Vagina (tissue), 2 donors: ENCODE measurements at regions not wholly inside any gene's neighbourhood (a gene's known extent, or its start where the extent isn't known, plus 50 kb on each side); places are given as distances from the start of the nearest gene placed in this dataset.
A peak's percentile ranks its signal among the peaks of the same experiment; 100 is the strongest.

Experiments used
- DNase-seq, 2 donors: peaks; one replicate each; pipeline ENCODE4 v3.0.0-alpha.2; 2017; ENCODE audit errors: extremely low spot score in 2 of 2
- H3K27ac ChIP-seq: fragments of 200-600 bp; sonication (generic); one replicate; pipeline ENCODE4 v1.5.1; 2019
- H3K27me3 ChIP-seq: fragments of 200-600 bp; sonication (generic); one replicate; pipeline ENCODE4 v1.5.1; 2019
- H3K36me3 ChIP-seq, 2 donors: fragments of 200-600 bp; sonication (generic); one replicate each; pipeline ENCODE4 v1.5.1; 2017 to 2019
- H3K4me1 ChIP-seq: fragments of 200-600 bp; sonication (generic); one replicate; pipeline ENCODE4 v1.5.1; 2019
- H3K4me3 ChIP-seq, 2 donors: fragments of 200-600 bp; sonication (generic); 1 replicate in 1 of 2; 2 replicates in 1 of 2; pipeline ENCODE4 v1.5.1; 2016 to 2019
- H3K9me3 ChIP-seq: fragments of 200-600 bp; sonication (generic); one replicate; pipeline ENCODE4 v1.5.1; 2019
- POLR2A ChIP-seq, 2 donors: fragments of 450-650 bp; IDR thresholded peaks; one replicate each; pipeline ENCODE4 v1.6.1; 2017; ENCODE audit warnings: antibody characterized with exemption in 2 of 2, mild to moderate bottlenecking in 2 of 2, moderate library complexity in 2 of 2
- POLR2AphosphoS5 ChIP-seq, 2 donors: sonication (generic); formaldehyde crosslinking; IDR thresholded peaks; one replicate each; pipeline ENCODE4 v1.9.0; 2017; ENCODE audit warnings: antibody characterized with exemption in 2 of 2, mild to moderate bottlenecking in 2 of 2, low read depth in 1 of 2; ENCODE audit not compliant: insufficient read depth in 1 of 2
- intact Hi-C: fragments of 100-400 bp; cut with DNase I; formaldehyde crosslinking; loops from one replicate; pipeline ENCODE4 v1.15.1; 2023
- TF ChIP-seq, protein P1 (sequence below), 3 experiments: fragments of 450-650 bp in 2 of 3; fragments of 200-600 bp in 1 of 3; sonication (generic) in 1 of 3; IDR thresholded peaks; one replicate each; pipeline ENCODE4 v1.5.1; 2017 to 2019; ENCODE audit warnings: antibody characterized with exemption in 3 of 3, mild to moderate bottlenecking in 2 of 3, moderate library complexity in 2 of 3

DNA sequence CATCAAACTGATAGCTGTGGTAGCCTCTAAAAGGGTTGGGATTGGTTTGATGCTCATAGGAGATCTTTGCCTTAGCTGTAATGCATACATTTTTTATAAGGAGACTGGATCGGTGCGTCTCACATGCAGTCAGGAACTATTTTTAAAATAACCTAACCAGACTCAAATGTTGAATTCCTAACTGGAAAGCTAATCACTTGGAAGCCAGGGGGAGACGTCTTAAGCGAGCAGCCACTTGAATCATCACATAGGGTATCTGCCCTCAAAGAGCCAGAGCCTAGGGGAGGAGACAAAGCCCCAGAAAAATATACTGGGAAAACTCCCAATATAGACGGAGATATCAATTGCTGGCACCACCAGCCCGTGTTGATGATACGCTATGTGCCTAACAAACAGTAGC lies 61.7 kb upstream of the PUM1 start:
- Histone ChIP-seq H3K27me3 (no peaks in the 10 kb centered on the region), H3K4me3 (no peak overlapping the region), H3K9me3 (no peaks in the 10 kb centered on the region), H3K4me1 (no peaks in the 10 kb centered on the region), H3K27ac (no peak overlapping the region), H3K36me3 (no peaks in the 10 kb centered on the region)
- TF ChIP-seq, protein P1, sequence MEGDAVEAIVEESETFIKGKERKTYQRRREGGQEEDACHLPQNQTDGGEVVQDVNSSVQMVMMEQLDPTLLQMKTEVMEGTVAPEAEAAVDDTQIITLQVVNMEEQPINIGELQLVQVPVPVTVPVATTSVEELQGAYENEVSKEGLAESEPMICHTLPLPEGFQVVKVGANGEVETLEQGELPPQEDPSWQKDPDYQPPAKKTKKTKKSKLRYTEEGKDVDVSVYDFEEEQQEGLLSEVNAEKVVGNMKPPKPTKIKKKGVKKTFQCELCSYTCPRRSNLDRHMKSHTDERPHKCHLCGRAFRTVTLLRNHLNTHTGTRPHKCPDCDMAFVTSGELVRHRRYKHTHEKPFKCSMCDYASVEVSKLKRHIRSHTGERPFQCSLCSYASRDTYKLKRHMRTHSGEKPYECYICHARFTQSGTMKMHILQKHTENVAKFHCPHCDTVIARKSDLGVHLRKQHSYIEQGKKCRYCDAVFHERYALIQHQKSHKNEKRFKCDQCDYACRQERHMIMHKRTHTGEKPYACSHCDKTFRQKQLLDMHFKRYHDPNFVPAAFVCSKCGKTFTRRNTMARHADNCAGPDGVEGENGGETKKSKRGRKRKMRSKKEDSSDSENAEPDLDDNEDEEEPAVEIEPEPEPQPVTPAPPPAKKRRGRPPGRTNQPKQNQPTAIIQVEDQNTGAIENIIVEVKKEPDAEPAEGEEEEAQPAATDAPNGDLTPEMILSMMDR (IDR thresholded peaks at IDR 0.05) = no peak
- TF ChIP-seq POLR2AphosphoS5 (IDR thresholded peaks at IDR 0.05; ENCODE audit: insufficient read depth in 1 of 2, low read depth in 1 of 2) = no peak
- no peak for TF ChIP-seq POLR2A (IDR thresholded peaks at IDR 0.05)
- DNase-seq = no peak
- intact Hi-C loops = no loop called here

DNA sequence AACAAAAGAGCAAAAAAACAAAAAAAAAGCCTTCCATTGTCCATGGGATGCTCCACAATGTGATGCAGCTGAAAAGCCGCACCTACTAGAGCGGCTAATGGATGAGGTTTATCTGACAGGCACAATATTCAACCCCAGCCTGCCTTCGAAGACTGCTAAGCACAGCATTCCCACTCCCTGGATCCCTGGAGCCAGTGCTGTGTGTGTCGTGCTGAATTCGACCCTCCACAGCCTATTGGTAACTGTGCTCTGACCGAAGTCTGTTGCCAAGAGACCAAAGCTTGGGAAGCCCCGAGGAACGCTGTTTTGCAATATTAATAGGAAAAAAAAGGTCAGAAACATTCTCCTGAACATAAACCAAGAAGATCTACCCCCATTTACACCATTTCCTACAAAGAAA lies 57.2 kb upstream of the PUM1 start:
- Histone ChIP-seq H3K9me3 (no peaks in the 10 kb centered on the region), H3K36me3 (no peaks in the 10 kb centered on the region), H3K27me3 (no peaks in the 10 kb centered on the region), H3K4me3 (no peak overlapping the region), H3K27ac (no peak overlapping the region), H3K4me1 (peaks cover 6% of the 10 kb centered on the region)
- TF ChIP-seq, protein P1 (IDR thresholded peaks at IDR 0.05) = no peak
- TF ChIP-seq POLR2AphosphoS5 (IDR thresholded peaks at IDR 0.05; ENCODE audit: insufficient read depth in 1 of 2, low read depth in 1 of 2) (no peak), POLR2A (IDR thresholded peaks at IDR 0.05) (no peak)
- no peak for DNase-seq
- intact Hi-C loops = no loop called here

DNA sequence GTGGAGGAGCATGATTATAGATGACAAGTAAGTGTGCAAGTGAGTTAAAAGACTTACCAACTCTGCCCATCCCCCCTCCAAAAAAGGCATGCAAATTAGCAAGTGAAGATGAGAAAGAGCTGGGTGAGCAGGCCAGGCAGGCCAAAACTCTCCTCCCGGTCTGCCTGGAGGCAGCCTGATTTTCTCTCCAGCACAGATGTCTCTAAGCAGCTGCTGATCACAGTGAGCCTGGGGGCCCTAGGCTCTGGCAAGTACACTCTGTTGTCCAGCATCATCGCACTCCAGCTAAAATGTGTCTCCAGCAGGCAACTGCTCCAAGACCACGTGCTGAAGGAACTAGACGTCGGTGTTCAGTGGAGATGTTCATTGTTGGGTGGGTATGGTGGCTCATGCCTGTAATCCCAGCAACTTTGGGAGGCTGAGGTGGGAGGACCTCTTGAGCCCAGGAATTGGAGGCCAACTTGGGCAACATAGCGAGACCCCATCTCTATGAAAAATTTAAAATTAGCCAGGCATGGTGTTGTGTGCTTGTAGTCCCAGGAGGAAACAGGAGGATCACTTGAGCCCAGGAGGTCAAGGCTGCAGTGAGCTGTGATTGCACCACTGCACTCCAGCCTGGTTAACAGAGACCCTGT lies 56.7 kb upstream of the PUM1 start:
- no peak overlapping the region for H3K27ac ChIP-seq
- TF ChIP-seq, protein P1 (IDR thresholded peaks at IDR 0.05) = no peak
- no peak for TF ChIP-seq POLR2A (IDR thresholded peaks at IDR 0.05)
- TF ChIP-seq POLR2AphosphoS5 (IDR thresholded peaks at IDR 0.05; ENCODE audit: insufficient read depth in 1 of 2, low read depth in 1 of 2) = no peak
- H3K4me3 ChIP-seq = no peak overlapping the region
- H3K4me1 ChIP-seq = peaks cover 6% of the 10 kb centered on the region
- no peak for DNase-seq
- H3K36me3 ChIP-seq = no peaks in the 10 kb centered on the region
- no peaks in the 10 kb centered on the region for H3K9me3 ChIP-seq
- intact Hi-C loops = no loop called here
- no peaks in the 10 kb centered on the region for H3K27me3 ChIP-seq

DNA sequence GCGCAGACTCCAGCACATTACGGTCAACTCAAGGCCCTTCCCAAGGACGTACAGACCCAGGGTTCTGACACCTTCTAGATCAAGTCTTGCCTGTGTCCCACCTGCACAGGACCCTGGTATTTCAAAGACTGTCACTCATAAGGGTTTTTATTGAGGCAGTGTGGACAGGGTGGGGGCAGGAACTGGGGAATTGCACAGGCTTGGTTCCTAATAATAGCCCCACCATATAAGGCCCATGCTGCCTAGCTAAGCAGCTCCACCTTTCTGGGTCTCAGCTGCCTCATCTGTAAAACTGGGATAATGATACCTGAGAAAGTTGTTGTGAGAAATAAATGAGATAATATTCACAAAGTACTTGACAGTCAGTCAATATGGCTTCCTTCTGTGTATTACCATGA lies 55.3 kb upstream of the PUM1 start:
- DNase-seq = no peak
- intact Hi-C loops = no loop called here
- H3K4me1 ChIP-seq = peaks cover 6% of the 10 kb centered on the region
- H3K9me3 ChIP-seq = no peaks in the 10 kb centered on the region
- no peaks in the 10 kb centered on the region for H3K36me3 ChIP-seq
- no peaks in the 10 kb centered on the region for H3K27me3 ChIP-seq
- TF ChIP-seq, protein P1 (IDR thresholded peaks at IDR 0.05) = no peak
- TF ChIP-seq POLR2A (IDR thresholded peaks at IDR 0.05) (no peak), POLR2AphosphoS5 (IDR thresholded peaks at IDR 0.05; ENCODE audit: insufficient read depth in 1 of 2, low read depth in 1 of 2) (no peak)
- no peak overlapping the region for H3K4me3 ChIP-seq
- peak overlapping the region; percentile 46 for H3K27ac ChIP-seq

DNA sequence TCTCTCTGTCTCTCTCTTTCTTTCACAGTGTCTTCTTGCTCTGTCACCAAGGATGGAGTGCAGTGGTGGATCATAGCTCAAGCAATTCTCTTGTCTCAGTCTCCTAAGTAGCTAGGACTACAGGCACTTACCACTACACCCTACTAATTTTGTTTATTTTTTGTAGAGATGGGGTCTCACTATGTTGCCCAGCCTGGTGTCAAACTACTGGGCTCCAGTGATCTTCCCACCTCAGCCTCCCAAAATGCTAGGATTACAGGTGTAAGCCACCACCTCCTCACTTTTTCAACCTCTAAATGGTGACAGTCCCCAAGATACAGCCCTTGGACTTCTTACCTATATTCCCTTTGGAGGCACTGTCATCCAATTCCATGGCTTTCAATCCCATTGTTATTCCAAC lies 50.5 kb upstream of the PUM1 start:
- Histone ChIP-seq H3K27ac (no peak overlapping the region), H3K27me3 (no peaks in the 10 kb centered on the region), H3K4me1 (peaks cover 6% of the 10 kb centered on the region), H3K9me3 (no peaks in the 10 kb centered on the region), H3K4me3 (no peak overlapping the region), H3K36me3 (no peaks in the 10 kb centered on the region)
- intact Hi-C loops = no loop called here
- no peak for DNase-seq
- TF ChIP-seq POLR2AphosphoS5 (IDR thresholded peaks at IDR 0.05; ENCODE audit: insufficient read depth in 1 of 2, low read depth in 1 of 2) = no peak
- TF ChIP-seq, protein P1 (IDR thresholded peaks at IDR 0.05) = no peak
- no peak for TF ChIP-seq POLR2A (IDR thresholded peaks at IDR 0.05)
